ENCODE measurements at regions not wholly inside any gene's neighbourhood (a gene's known extent, or its start where the extent isn't known, plus 50 kb on each side); places are given as distances from the start of the nearest gene placed in this dataset.

GRCh38 chr16:7270823-7271222 is 61.8 kb upstream of the RBFOX1 start:
- TF ChIP-seq SP2 (tag by site-specific recombination; IDR thresholded peaks at IDR 0.05) (no peak), REST (tag by site-specific recombination; IDR thresholded peaks at IDR 0.05) (no peak), PATZ1 (tag by site-specific recombination; IDR thresholded peaks at IDR 0.05) (no peak), MEIS1 (CRISPR knock-in tag; IDR thresholded peaks at IDR 0.05; ENCODE audit: borderline replicate concordance) (no peak), ZNF280C (tag by site-specific recombination; IDR thresholded peaks at IDR 0.05) (no peak), MZF1 (tag by site-specific recombination; IDR thresholded peaks at IDR 0.05; ENCODE audit: borderline replicate concordance) (no peak), YY1 (tag by site-specific recombination; IDR thresholded peaks at IDR 0.05) (no peak), PRDM10 (tag by site-specific recombination; IDR thresholded peaks at IDR 0.05) (no peak), CTCF (tag by site-specific recombination; IDR thresholded peaks at IDR 0.05) (no peak), ZNF521 (tag by site-specific recombination; IDR thresholded peaks at IDR 0.05) (no peak), ZNF155 (tag by site-specific recombination; IDR thresholded peaks at IDR 0.05) (no peak), ZNF433 (tag by site-specific recombination; IDR thresholded peaks at IDR 0.05; ENCODE audit: low read depth) (no peak), TRIM28 (IDR thresholded peaks at IDR 0.05; ENCODE audit: borderline replicate concordance, low read length) (no peak), ZNF777 (tag by site-specific recombination; IDR thresholded peaks at IDR 0.05; ENCODE audit: borderline replicate concordance) (no peak)

Measured in HEK293 (cell line).